Gastrocnemius medialis (tissue), 4 donors: ENCODE measurements at regions not wholly inside any gene's neighbourhood (a gene's known extent, or its start where the extent isn't known, plus 50 kb on each side); places are given as distances from the start of the nearest gene placed in this dataset.
A peak's percentile ranks its signal among the peaks of the same experiment; 100 is the strongest.

ENCODE experiments used
- ATAC-seq, 2 donors: fragments of 150-250 bp; one replicate each; pipeline ENCODE4 v1.9.1; 2016
- DNase-seq, 2 donors: peaks; one replicate each; pipeline ENCODE4 v3.0.0-alpha.2; 2019
- H3K27ac ChIP-seq, 4 donors: fragments of 200-600 bp; sonication (generic); 1 replicate in 1 of 4; 2 replicates in 3 of 4; pipeline ENCODE4 v1.5.1; 2016 to 2018; ENCODE audit warnings: mild to moderate bottlenecking in 2 of 4, moderate library complexity in 1 of 4
- H3K27me3 ChIP-seq, 3 donors: fragments of 200-600 bp; sonication (generic) in 2 of 3; 1 replicate in 1 of 3; 2 replicates in 2 of 3; pipeline versions ENCODE4 v1.5.1 to v1.6.0; 2016 to 2019; ENCODE audit warnings: mild to moderate bottlenecking in 1 of 3, moderate library complexity in 1 of 3
- H3K36me3 ChIP-seq, 2 donors: fragments of 200-600 bp; sonication (generic) in 1 of 2; one replicate each; pipeline ENCODE4 v1.5.1; 2017 to 2018
- H3K4me1 ChIP-seq, 2 donors: fragments of 200-600 bp; sonication (generic) in 1 of 2; one replicate each; pipeline ENCODE4 v1.5.1; 2016 to 2017; ENCODE audit warnings: mild to moderate bottlenecking in 2 of 2
- H3K4me3 ChIP-seq, 4 donors: fragments of 200-600 bp; sonication (generic) in 3 of 4; 1 replicate in 1 of 4; 2 replicates in 3 of 4; pipeline ENCODE4 v1.5.1; 2016 to 2019; ENCODE audit warnings: mild to moderate bottlenecking in 2 of 4
- H3K9me3 ChIP-seq, 3 donors: fragments of 200-600 bp; sonication (generic) in 2 of 3; 1 replicate in 1 of 3; 2 replicates in 2 of 3; pipeline ENCODE4 v1.5.1; 2016 to 2019
- POLR2A ChIP-seq, 2 donors: fragments of 450-650 bp; IDR thresholded peaks; one replicate each; pipeline ENCODE4 v1.6.1; 2017; ENCODE audit warnings: antibody characterized with exemption in 2 of 2, mild to moderate bottlenecking in 2 of 2, moderate library complexity in 2 of 2
- in situ Hi-C, 4 donors: fragments of 200-750 bp; cut with MboI; loops; one replicate each; pipeline versions ENCODE4 v1.15.0 to v1.8.0; 2017; ENCODE audit warnings: low sequenced_read_pairs in 4 of 4
- intact Hi-C: fragments of 100-400 bp; cut with DNase I; formaldehyde crosslinking; loops from one replicate; pipeline ENCODE4 v1.15.1; 2023; ENCODE audit warnings: low total_unique reads
- TF ChIP-seq, protein P1 (sequence below), 5 experiments: fragments of 450-650 bp in 3 of 5; fragments of 200-600 bp in 2 of 5; sonication (generic) in 2 of 5; IDR thresholded peaks in 4 of 5; conservative IDR thresholded peaks in 1 of 5; 1 replicate in 4 of 5; 2 replicates in 1 of 5; pipeline ENCODE4 v1.5.1; 2016 to 2019; ENCODE audit warnings: antibody characterized with exemption in 5 of 5, mild to moderate bottlenecking in 3 of 5, moderate library complexity in 3 of 5

DNA sequence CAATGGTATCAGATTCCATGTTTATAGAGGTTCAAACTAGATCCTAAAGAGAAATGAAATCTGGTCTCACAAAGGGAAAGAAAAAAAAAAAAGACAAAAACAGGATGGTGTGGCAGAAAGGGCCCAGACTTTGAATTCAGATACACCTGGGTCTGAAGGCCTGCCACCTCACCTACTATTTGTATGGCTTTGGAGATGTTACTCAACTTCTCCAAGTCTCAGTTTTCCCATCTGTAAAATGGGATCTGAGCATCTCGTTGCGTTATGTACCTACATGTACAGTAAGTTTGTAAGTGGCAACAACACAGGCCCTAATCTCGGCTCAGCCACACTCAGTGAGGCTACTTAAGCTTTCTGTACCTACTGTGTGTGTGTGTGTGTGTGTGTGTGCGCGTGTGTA is 147.5 kb upstream of the FGGY start:
- TF ChIP-seq POLR2A (IDR thresholded peaks at IDR 0.05), result no peak
- TF ChIP-seq, protein P1, sequence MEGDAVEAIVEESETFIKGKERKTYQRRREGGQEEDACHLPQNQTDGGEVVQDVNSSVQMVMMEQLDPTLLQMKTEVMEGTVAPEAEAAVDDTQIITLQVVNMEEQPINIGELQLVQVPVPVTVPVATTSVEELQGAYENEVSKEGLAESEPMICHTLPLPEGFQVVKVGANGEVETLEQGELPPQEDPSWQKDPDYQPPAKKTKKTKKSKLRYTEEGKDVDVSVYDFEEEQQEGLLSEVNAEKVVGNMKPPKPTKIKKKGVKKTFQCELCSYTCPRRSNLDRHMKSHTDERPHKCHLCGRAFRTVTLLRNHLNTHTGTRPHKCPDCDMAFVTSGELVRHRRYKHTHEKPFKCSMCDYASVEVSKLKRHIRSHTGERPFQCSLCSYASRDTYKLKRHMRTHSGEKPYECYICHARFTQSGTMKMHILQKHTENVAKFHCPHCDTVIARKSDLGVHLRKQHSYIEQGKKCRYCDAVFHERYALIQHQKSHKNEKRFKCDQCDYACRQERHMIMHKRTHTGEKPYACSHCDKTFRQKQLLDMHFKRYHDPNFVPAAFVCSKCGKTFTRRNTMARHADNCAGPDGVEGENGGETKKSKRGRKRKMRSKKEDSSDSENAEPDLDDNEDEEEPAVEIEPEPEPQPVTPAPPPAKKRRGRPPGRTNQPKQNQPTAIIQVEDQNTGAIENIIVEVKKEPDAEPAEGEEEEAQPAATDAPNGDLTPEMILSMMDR (IDR thresholded peaks at IDR 0.05 in 4 of 5, conservative IDR thresholded peaks at IDR 0.05 in 1 of 5), result no peak
- no peaks in the 10 kb centered on the region for H3K9me3 ChIP-seq
- ATAC-seq (no peak), DNase-seq (no peak)
- in situ Hi-C loops (loop anchor here in 1 of 4 donors (10.0 kb wide), 1 partner anchor 145 kb away; the partner anchor contains the start of gene FGGY), intact Hi-C loops (no loop called here)
- peaks cover 26 to 33% of the 10 kb centered on the region in 2 donors for H3K4me1 ChIP-seq
- H3K4me3 ChIP-seq, result no peak overlapping the region
- no peaks in the 10 kb centered on the region for H3K36me3 ChIP-seq
- no peaks in the 10 kb centered on the region for H3K27me3 ChIP-seq
- H3K27ac ChIP-seq, result peak overlapping the region in 3 of 4 donors; percentile 86 to 94 (median 87)

DNA sequence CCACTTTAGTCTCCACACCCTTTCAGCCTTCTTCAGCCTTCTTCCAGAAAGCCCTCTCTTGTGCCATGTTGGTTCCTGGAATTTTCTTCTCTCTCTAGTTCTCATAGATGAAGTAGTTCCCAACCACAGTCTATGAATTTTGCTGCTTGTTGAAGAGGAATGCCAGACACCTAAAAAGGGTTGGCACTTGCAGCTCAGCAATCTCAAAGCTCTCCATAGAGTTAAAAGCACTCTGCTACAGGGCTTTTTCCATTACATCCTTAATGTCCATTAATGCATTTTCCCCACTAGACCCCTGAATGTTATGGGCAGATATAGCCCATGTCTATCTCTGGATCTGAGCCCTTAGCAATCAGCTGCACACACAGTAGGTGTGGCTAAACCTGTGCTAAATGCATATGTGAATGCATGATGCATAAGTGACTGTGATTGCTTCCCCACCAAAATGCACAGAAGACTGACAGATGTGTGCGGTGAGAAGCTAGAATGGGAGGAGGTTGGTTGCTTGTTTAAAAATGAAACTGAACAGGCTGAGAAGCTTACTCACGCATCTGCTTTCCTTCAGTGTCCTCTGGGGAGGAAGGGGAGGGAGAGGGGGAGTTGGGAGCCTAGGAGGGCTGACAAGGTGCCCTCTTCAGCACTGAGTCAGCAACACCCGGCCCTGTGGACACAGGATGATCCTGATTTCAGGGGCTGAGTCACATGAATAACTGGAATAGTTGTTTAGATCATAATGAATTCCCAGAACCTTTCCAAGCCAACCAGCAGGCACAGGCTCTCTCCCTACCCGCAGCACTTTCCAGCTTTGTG is 146.1 kb upstream of the FGGY start:
- no peaks in the 10 kb centered on the region for H3K9me3 ChIP-seq
- peak; percentile 85 to 86 for ATAC-seq
- peak; percentile 87 to 94 for DNase-seq
- in situ Hi-C loops (loop anchor here in 1 of 4 donors (10.0 kb wide), 3 partner anchors 56 to 544 kb away; partner anchors contain the start of gene FGGY), intact Hi-C loops (loop anchor here (1.0 to 5.0 kb wide), 5 partner anchors 77 to 542 kb away; partner anchors contain the start of gene JUN)
- no peaks in the 10 kb centered on the region for H3K27me3 ChIP-seq
- peak overlapping the region; percentile 6 to 48 (median 36) for H3K4me3 ChIP-seq
- H3K4me1 ChIP-seq, result peaks cover 28 to 35% of the 10 kb centered on the region in 2 donors
- TF ChIP-seq, protein P1 (IDR thresholded peaks at IDR 0.05 in 4 of 5, conservative IDR thresholded peaks at IDR 0.05 in 1 of 5), result no peak
- no peak for TF ChIP-seq POLR2A (IDR thresholded peaks at IDR 0.05)
- peak overlapping the region; percentile 86 to 94 (median 87) for H3K27ac ChIP-seq
- no peaks in the 10 kb centered on the region for H3K36me3 ChIP-seq

DNA sequence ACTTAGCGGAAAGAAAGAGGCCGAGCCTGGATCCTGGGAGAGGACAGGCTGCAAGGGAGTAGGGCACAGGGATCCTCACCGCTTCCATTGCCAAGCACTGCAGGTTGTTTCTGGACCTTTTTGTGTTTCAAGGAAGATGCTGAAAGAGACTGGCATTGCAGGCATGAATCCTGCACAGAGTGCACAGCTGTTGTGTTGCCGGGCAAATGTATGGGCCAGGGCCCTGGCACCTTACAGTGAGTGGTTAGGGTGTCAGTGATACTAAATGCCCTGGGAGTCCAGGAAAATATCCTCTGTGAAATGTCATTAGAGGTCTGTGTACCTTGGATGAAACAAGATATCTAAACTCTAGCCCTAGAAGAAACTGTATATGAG is 145.5 kb upstream of the FGGY start:
- no peaks in the 10 kb centered on the region for H3K36me3 ChIP-seq
- peak in 1 of 2 donors; percentile 40 for DNase-seq
- ATAC-seq, result peak; percentile 35
- intact Hi-C loops (loop anchor here (1.0 to 5.0 kb wide), 5 partner anchors 76 to 541 kb away; partner anchors contain the start of gene JUN), in situ Hi-C loops (loop anchor here in 1 of 4 donors (10.0 kb wide), 3 partner anchors 57 to 543 kb away; partner anchors contain the start of gene FGGY)
- H3K4me3 ChIP-seq, result peak overlapping the region; percentile 6 to 48 (median 36)
- no peaks in the 10 kb centered on the region for H3K27me3 ChIP-seq
- H3K9me3 ChIP-seq, result no peaks in the 10 kb centered on the region
- TF ChIP-seq POLR2A (IDR thresholded peaks at IDR 0.05), result no peak
- H3K4me1 ChIP-seq, result peaks cover 30 to 41% of the 10 kb centered on the region in 2 donors
- H3K27ac ChIP-seq, result peak overlapping the region; percentile 86 to 94 (median 87)

DNA sequence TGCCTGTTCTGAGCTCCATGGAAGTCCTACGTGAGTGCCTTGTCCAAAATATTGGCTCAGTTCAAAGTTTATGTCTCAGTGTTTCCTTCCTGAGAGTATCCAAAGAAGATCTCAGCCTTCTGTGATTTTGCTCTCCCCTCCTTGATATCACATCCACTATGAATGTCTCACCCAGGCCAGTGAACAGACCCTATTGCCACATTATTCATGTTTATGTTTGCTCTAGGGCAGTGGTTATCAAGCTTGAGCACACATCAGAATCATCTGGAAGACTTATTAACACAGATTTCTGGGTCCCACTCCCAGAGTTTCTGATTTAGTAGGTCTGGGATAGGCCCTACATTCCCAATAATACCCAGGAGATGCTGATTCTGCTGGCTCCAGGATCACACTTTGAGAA is 145.0 kb upstream of the FGGY start:
- ATAC-seq (no peak), DNase-seq (no peak)
- Histone ChIP-seq H3K4me3 (no peak overlapping the region), H3K27ac (peak overlapping the region; percentile 86 to 94 (median 87)), H3K27me3 (no peaks in the 10 kb centered on the region), H3K4me1 (peaks cover 33 to 46% of the 10 kb centered on the region in 2 donors), H3K9me3 (no peaks in the 10 kb centered on the region), H3K36me3 (no peaks in the 10 kb centered on the region)
- TF ChIP-seq, protein P1 (IDR thresholded peaks at IDR 0.05 in 4 of 5, conservative IDR thresholded peaks at IDR 0.05 in 1 of 5), result no peak
- TF ChIP-seq POLR2A (IDR thresholded peaks at IDR 0.05), result no peak
- in situ Hi-C loops (loop anchor here in 1 of 4 donors (10.0 kb wide), 3 partner anchors 57 to 543 kb away; partner anchors contain the start of gene FGGY), intact Hi-C loops (loop anchor here (1.0 to 5.0 kb wide), 5 partner anchors 75 to 540 kb away; partner anchors contain the start of gene JUN)

DNA sequence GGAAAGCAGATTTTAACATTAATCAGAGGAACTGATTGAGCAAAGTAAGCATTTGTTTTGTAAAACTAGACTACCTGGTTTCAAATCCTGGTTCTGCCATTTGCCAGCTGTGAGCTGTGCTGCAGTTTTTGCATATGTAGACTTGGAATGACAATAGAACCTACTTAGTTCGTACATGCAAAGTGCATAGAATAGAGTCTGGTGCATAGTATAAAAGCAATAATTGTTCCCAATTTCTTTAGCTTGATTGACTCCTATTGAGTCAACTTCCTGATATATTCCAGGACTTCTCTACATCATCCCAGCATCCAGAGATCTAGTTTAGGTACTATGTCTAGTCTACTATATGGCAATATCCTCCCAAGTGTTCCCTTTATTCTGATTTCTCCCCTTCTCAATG is 144.4 kb upstream of the FGGY start:
- intact Hi-C loops, result loop anchor here (5.0 kb wide), 3 partner anchors 75 to 540 kb away; no protein-coding TSS in a partner anchor
- TF ChIP-seq, protein P1 (IDR thresholded peaks at IDR 0.05 in 4 of 5, conservative IDR thresholded peaks at IDR 0.05 in 1 of 5), result no peak
- no peak for TF ChIP-seq POLR2A (IDR thresholded peaks at IDR 0.05)
- no peak for DNase-seq

More for the DNA sequence above, 144.4 kb upstream of the FGGY start:
- in situ Hi-C loops, result loop anchor here in 1 of 4 donors (10.0 kb wide), 3 partner anchors 58 to 542 kb away; partner anchors contain the start of gene FGGY
- Histone ChIP-seq H3K27me3 (no peaks in the 10 kb centered on the region), H3K36me3 (no peaks in the 10 kb centered on the region), H3K4me3 (no peak overlapping the region), H3K27ac (peak overlapping the region; percentile 86 to 94 (median 87)), H3K4me1 (peaks cover 39 to 51% of the 10 kb centered on the region in 2 donors), H3K9me3 (no peaks in the 10 kb centered on the region)
- ATAC-seq, result no peak
